Karpas-422 (cell line): ENCODE measurements at regions not wholly inside any gene's neighbourhood (a gene's known extent, or its start where the extent isn't known, plus 50 kb on each side); places are given as distances from the start of the nearest gene placed in this dataset.
A peak's percentile ranks its signal among the peaks of the same experiment; 100 is the strongest.

Experiments used
- DNase-seq: peaks from one replicate; pipeline ENCODE4 v3.0.0-alpha.2; 2015
- H2AFZ ChIP-seq: fragments of 200-600 bp; sonication (generic); 2 replicates; pipeline ENCODE4 v1.6.1; 2014; ENCODE audit warnings: antibody characterized with exemption, low read length, mixed read lengths
- H3K27ac ChIP-seq: fragments of 200-600 bp; sonication (generic); 2 replicates; pipeline ENCODE4 v1.5.1; 2014; ENCODE audit warnings: mild to moderate bottlenecking, low read length, moderate library complexity
- H3K27me3 ChIP-seq: fragments of 200-600 bp; sonication (generic); 2 replicates; pipeline ENCODE4 v1.6.1; 2014; ENCODE audit warnings: low read length, mixed read lengths
- H3K36me3 ChIP-seq: fragments of 200-600 bp; sonication (generic); 2 replicates; pipeline ENCODE4 v1.6.1; 2014; ENCODE audit warnings: low read length, mixed read lengths; ENCODE audit not compliant: insufficient read depth
- H3K4me1 ChIP-seq: fragments of 200-600 bp; sonication (generic); 2 replicates; pipeline ENCODE4 v1.6.1; 2014; ENCODE audit warnings: mild to moderate bottlenecking, low read length, mixed read lengths
- H3K4me2 ChIP-seq: fragments of 200-600 bp; sonication (generic); 2 replicates; pipeline ENCODE4 v1.6.1; 2014; ENCODE audit warnings: low read length, low read depth, mild to moderate bottlenecking; ENCODE audit not compliant: poor library complexity, severe bottlenecking
- H3K4me3 ChIP-seq: fragments of 200-600 bp; sonication (generic); 2 replicates; pipeline ENCODE4 v1.5.1; 2014; ENCODE audit warnings: mild to moderate bottlenecking, antibody characterized with exemption, low read length, mixed read lengths
- H3K79me2 ChIP-seq: fragments of 200-600 bp; sonication (generic); 2 replicates; pipeline ENCODE4 v1.6.1; 2014; ENCODE audit warnings: mild to moderate bottlenecking, low read length, mixed read lengths
- H3K9ac ChIP-seq: fragments of 200-600 bp; sonication (generic); 2 replicates; pipeline ENCODE4 v1.6.0; 2014; ENCODE audit warnings: low read length
- H3K9me2 ChIP-seq: fragments of 200-600 bp; sonication (generic), shearing (Covaris generic); replicated peaks from 2 replicates; pipeline ENCODE4 v1.6.0; 2014; ENCODE audit warnings: mild to moderate bottlenecking, low read length, moderate library complexity; ENCODE audit not compliant: insufficient read depth
- H3K9me3 ChIP-seq: fragments of 300-700, 200-600 bp; sonication (generic); 2 replicates; pipeline ENCODE4 v1.6.1; 2014; ENCODE audit warnings: low read length, mixed read lengths
- H4K20me1 ChIP-seq: fragments of 200-600 bp; sonication (generic); 2 replicates; pipeline ENCODE4 v1.6.1; 2014; ENCODE audit warnings: mild to moderate bottlenecking, antibody characterized with exemption, low read length, low read depth; ENCODE audit not compliant: insufficient read depth

DNA sequence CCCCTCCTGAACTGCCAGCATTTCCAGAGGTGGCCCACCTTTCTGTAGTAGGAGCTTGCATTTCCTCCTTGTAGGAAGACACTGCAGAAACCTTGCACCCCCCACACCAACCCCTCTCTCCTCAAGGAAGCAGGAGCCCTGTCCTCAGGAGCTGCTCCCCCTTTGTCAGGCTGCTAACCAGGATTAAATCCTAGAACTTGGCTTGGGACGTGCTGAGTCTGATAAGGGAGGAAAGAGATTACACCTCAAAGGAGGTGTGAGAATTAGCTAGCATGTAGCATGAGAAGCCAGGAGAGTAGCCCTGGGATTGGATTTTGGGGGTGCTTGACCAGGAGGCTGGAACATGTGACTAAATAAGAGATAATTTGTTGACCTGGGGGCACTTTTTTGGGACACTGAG is 119.8 kb upstream of the ALDH1B1 start:
- Histone ChIP-seq H2AFZ (no peak overlapping the region), H3K9me2 (no peaks in the 10 kb centered on the region), H3K27me3 (no peaks in the 10 kb centered on the region), H3K4me1 (peaks cover 30% of the 10 kb centered on the region), H3K79me2 (no peaks in the 10 kb centered on the region), H3K9ac (no peak overlapping the region), H3K36me3 (no peaks in the 10 kb centered on the region), H3K4me3 (no peak overlapping the region), H3K27ac (no peak overlapping the region), H4K20me1 (no peaks in the 10 kb centered on the region), H3K9me3 (no peaks in the 10 kb centered on the region), H3K4me2 (no peak overlapping the region)
- DNase-seq: no peak

DNA sequence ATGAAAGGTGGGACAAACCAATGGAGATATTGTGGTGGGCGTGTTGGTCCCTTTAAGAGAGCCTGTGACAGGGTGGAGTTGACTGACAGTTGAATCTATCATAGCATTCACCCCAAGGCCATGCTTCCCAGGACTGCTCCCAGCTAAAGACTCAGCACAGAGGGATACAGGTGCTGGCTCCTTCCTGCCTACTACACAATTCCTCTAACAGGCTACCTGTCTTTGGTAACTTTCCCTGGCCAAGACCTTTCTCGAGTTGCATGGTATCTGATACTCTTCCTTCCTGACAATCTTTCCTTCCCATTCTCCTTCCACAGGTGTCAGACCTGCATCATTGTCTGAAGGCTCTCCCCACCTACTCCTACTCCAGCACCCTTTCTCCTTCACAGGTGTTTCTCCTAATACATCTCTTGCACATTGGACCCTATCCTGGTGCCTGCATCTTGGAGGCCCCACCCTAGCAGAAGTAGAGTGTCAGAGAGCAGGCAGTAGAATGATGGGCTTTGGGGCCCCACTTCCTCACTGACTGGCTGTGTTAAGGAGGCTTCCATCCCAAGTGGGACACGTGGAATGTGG is 120.7 kb upstream of the ALDH1B1 start:
- no peaks in the 10 kb centered on the region for H3K36me3 ChIP-seq
- no peaks in the 10 kb centered on the region for H3K79me2 ChIP-seq
- no peak overlapping the region for H2AFZ ChIP-seq
- H3K9me2 ChIP-seq: no peaks in the 10 kb centered on the region
- H4K20me1 ChIP-seq: no peaks in the 10 kb centered on the region
- H3K4me1 ChIP-seq: peaks cover 20% of the 10 kb centered on the region
- H3K4me3 ChIP-seq: no peak overlapping the region
- no peaks in the 10 kb centered on the region for H3K9me3 ChIP-seq
- H3K27me3 ChIP-seq: no peaks in the 10 kb centered on the region
- H3K9ac ChIP-seq: no peak overlapping the region
- DNase-seq: no peak
- no peak overlapping the region for H3K27ac ChIP-seq
- no peak overlapping the region for H3K4me2 ChIP-seq

DNA sequence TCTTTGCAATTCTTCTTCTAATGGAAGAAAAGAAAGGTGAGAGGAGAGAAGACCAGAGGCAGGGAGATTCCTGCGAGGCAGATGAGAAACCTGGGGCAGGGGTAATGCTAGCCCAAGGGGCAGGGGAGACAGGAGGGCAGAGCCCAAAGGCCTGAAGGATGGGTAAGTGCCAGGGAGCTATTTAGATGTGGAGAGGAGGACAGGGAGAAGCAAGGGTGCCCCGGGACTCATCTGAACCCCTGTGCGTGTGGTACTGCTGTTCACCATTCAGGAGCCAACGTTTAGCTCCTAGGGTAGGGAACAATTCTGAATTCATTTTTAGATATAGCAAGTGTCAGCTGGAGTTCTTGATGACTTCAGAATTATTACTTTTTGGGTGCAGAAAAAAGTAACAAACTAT is 122.7 kb upstream of the ALDH1B1 start:
- Histone ChIP-seq H3K27me3 (no peaks in the 10 kb centered on the region), H2AFZ (no peak overlapping the region), H3K9me2 (no peaks in the 10 kb centered on the region), H3K4me2 (no peak overlapping the region), H3K9ac (no peak overlapping the region), H3K4me1 (peaks cover 4% of the 10 kb centered on the region), H4K20me1 (no peaks in the 10 kb centered on the region), H3K36me3 (no peaks in the 10 kb centered on the region), H3K79me2 (no peaks in the 10 kb centered on the region), H3K27ac (no peak overlapping the region), H3K4me3 (no peak overlapping the region), H3K9me3 (no peaks in the 10 kb centered on the region; the same call in 1 of the 2 replicates)
- no peak for DNase-seq

DNA sequence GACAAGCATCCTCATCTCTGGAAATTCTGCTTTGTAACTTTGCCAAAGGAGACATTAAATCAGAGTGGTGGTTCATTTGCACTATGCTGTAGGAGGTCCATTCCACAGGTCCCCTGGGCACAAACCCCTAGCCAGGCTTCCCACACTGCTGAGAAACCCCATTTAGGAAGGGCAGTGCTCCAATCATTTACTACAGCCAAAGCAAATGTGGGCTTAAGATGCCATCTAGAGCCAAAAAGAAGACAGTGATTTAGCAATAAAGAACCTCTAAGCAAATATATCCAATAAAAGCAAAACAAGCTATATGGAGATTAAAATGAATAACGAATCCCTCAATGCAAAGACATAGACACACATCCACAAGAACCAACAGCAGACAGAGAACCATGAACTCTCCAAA is 129.0 kb upstream of the ALDH1B1 start:
- Histone ChIP-seq H2AFZ (no peak overlapping the region), H3K27me3 (peaks cover 3% of the 10 kb centered on the region; the same call in 1 of the 2 replicates), H3K4me3 (no peak overlapping the region), H3K9me3 (no peaks in the 10 kb centered on the region; the same call in 1 of the 2 replicates), H3K79me2 (no peaks in the 10 kb centered on the region), H3K9me2 (no peaks in the 10 kb centered on the region), H3K4me1 (no peaks in the 10 kb centered on the region), H3K4me2 (no peak overlapping the region), H4K20me1 (no peaks in the 10 kb centered on the region), H3K9ac (no peak overlapping the region), H3K36me3 (no peaks in the 10 kb centered on the region), H3K27ac (no peak overlapping the region)
- DNase-seq: peak; percentile 61

DNA sequence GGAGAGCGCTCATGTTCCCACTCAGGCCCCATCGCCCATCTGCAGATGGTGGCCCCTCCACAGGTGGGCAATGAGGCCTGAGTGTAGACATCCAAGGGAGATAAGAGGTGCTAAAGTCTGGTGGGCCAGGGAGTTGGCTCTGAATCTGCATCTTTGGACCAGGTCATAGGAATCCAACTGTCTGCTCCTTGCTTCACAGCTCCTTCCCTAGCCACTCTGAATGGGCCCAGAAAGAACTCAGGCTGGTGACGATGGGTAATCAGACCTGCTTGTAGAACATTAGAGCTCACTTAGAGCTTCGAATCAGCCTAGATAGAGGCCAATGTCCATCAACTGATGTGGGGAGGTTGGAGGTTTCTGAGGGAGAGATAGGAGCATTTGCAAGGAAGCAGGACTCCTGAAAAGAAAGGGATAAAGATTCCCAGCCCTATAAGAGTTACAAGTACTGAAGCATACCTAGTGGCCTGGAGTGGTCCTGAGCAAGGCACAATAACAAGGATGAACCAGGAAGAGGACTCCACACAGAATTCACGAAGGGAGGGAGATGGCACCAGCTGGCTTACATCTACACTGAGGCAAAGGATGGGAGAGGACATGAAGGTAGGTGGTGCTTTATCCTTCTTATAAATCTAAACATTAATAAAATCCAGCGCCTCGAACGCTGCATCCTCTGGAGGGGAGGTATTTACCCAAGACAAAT is 132.8 kb upstream of the ALDH1B1 start:
- H3K27ac ChIP-seq: no peak overlapping the region
- H3K79me2 ChIP-seq: no peaks in the 10 kb centered on the region
- no peaks in the 10 kb centered on the region for H3K36me3 ChIP-seq
- no peak overlapping the region for H2AFZ ChIP-seq
- no peaks in the 10 kb centered on the region for H3K9me3 ChIP-seq
- H3K9ac ChIP-seq: no peak overlapping the region
- H4K20me1 ChIP-seq: no peaks in the 10 kb centered on the region
- H3K27me3 ChIP-seq: peaks cover 3% of the 10 kb centered on the region; the same call in 1 of the 2 replicates
- H3K9me2 ChIP-seq: no peaks in the 10 kb centered on the region
- H3K4me3 ChIP-seq: no peak overlapping the region
- no peaks in the 10 kb centered on the region for H3K4me1 ChIP-seq
- no peak for DNase-seq
- H3K4me2 ChIP-seq: no peak overlapping the region

DNA sequence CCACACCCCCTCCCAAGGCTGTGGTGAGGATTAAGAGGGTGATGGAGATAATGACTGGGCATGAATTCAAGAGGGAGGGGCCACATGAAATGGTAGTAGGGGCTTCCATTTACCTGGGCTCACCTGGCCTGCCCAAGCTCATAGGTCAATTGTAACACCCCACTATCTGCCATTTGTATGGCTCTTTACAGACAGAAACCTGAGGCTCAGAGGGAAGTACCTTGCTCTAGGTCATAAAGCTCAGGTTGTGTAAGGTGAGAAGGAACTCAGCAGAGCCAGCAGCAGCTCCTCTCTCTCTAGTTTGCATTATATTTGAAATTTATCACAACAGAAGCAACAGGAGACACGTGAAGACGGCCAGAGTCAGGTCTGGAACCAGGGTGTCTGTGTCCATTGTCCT is 133.4 kb upstream of the ALDH1B1 start:
- Histone ChIP-seq H3K4me1 (no peaks in the 10 kb centered on the region), H3K4me2 (no peak overlapping the region), H3K36me3 (no peaks in the 10 kb centered on the region), H3K27ac (no peak overlapping the region), H3K9ac (no peak overlapping the region), H3K9me3 (no peaks in the 10 kb centered on the region), H4K20me1 (no peaks in the 10 kb centered on the region), H3K27me3 (no peaks in the 10 kb centered on the region), H3K79me2 (no peaks in the 10 kb centered on the region), H2AFZ (no peak overlapping the region), H3K9me2 (no peaks in the 10 kb centered on the region), H3K4me3 (no peak overlapping the region)
- DNase-seq: no peak

DNA sequence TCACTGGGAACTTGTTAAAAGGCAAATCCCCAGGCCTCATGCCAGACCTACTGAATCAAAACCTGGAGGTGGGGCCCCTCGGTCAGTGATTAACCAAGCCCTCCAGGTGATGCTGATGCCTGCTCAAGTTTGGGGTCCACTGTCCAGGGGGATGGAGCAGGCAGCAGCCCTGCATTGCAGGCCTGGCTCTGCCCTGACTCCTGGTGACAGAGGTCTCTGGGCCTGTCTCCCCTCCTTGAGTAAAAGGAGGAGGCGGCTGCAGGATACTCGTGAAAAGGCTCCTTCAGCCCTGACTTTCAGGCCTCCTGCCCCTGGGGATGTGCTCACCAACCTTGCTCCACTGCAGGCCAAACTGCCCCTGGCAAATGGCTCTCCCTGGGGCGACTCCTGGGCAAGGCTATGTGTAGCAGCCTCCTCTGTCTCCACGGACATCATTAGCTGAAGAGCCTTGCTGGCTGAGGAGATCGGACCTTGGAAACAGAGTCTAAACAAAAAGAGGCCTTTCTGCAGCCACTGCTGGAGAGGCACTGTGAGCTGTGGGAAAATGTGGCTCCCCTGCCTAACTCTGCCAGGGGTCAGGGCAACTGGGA is 134.8 kb upstream of the ALDH1B1 start:
- H2AFZ ChIP-seq: no peak overlapping the region
- H3K36me3 ChIP-seq: no peaks in the 10 kb centered on the region
- H3K27me3 ChIP-seq: no peaks in the 10 kb centered on the region
- DNase-seq: no peak
- H3K9me3 ChIP-seq: no peaks in the 10 kb centered on the region
- H3K4me2 ChIP-seq: no peak overlapping the region
- no peaks in the 10 kb centered on the region for H4K20me1 ChIP-seq
- H3K79me2 ChIP-seq: no peaks in the 10 kb centered on the region
- no peaks in the 10 kb centered on the region for H3K4me1 ChIP-seq
- H3K9me2 ChIP-seq: no peaks in the 10 kb centered on the region
- no peak overlapping the region for H3K27ac ChIP-seq
- H3K4me3 ChIP-seq: no peak overlapping the region
- no peak overlapping the region for H3K9ac ChIP-seq

DNA sequence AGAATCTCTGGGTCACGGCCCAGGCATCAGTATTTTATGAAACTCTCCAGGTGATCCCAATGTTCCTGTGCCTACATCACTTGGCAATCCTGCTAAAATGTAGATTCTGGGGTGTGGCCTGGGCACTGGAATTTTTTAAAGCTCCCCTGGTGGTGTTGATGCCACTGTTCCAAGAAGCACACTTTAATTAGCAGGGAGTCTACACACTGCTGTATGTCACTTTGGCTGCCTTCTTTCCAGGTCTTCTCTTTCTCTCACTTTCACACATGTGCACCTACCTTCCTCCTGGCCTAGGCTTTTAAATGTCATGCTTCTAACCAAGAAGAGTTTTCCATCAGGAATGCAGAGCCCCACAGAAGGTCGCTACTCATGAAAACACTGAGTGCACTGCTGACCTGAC is 136.0 kb upstream of the ALDH1B1 start:
- no peak overlapping the region for H2AFZ ChIP-seq
- H3K9ac ChIP-seq: no peak overlapping the region
- H3K4me1 ChIP-seq: no peaks in the 10 kb centered on the region
- no peaks in the 10 kb centered on the region for H4K20me1 ChIP-seq
- H3K9me2 ChIP-seq: no peaks in the 10 kb centered on the region
- H3K4me3 ChIP-seq: no peak overlapping the region
- no peaks in the 10 kb centered on the region for H3K27me3 ChIP-seq
- no peaks in the 10 kb centered on the region for H3K79me2 ChIP-seq
- no peak for DNase-seq
- no peak overlapping the region for H3K4me2 ChIP-seq
- H3K9me3 ChIP-seq: no peaks in the 10 kb centered on the region
- no peak overlapping the region for H3K27ac ChIP-seq
- no peaks in the 10 kb centered on the region for H3K36me3 ChIP-seq
